ENCODE measurements at regions not wholly inside any gene's neighbourhood (a gene's known extent, or its start where the extent isn't known, plus 50 kb on each side); places are given as distances from the start of the nearest gene placed in this dataset.

DNA sequence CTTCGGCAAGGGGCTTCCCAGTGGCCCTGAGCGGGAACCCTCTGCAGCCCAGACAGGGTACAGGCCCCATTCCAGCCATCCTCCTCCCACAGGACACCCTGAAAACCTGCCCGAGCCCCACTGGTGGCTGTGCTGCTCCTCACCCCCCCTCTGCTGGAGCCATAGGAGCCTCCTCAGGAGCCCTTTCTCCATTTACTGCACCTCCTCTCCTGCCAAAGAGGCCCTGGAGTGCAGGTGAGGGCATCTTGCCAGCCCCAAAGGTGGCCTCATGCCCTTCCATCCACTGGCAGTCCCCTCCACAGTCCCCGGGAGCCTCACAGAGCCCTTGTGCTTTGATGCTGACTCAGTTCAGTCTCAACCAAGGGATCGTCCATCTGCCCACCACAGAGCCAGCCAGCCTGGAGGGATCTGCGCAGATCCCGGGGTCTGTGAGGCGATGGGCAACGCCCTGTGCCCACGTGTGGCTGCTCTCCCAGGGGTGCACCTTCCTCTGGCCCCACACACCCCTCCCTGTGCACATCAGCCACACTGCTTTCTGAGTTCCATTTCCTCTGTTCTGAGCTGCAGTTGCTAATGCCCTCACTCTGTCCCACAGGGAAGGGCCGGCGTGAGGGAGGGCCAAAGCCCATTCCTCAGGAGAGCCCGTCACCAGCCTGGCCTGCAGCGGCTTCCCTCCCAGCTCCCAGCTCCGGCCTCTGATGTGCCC lies 228.5 kb downstream of the DLL1 start:
- H3K36me3 ChIP-seq (replicated peaks; ENCODE audit: insufficient read depth, low read depth), result no peaks in the 10 kb centered on the region
- DNase-seq (ENCODE audit: low spot score), result no peak
- no peak overlapping the region for H3K4me3 ChIP-seq
- no peaks in the 10 kb centered on the region for H3K27me3 ChIP-seq
- H3K4me1 ChIP-seq (ENCODE audit: insufficient read depth), result no peaks in the 10 kb centered on the region
- 93% methylated on average over 15 of the region's 15 CpGs for WGBS (ENCODE audit: low lambda C conversion rate, missing lambda C conversion rate)
- no peaks in the 10 kb centered on the region for H3K9me3 ChIP-seq (ENCODE audit: low read depth)
- H3K27ac ChIP-seq, result no peak overlapping the region
- H4K20me1 ChIP-seq (ENCODE audit: insufficient read depth, poor library complexity, severe bottlenecking), result no peaks in the 10 kb centered on the region
- no peak overlapping the region for H2AFZ ChIP-seq
- no peak overlapping the region for H3K4me2 ChIP-seq
- H3K9me2 ChIP-seq (replicated peaks; ENCODE audit: insufficient read depth), result no peaks in the 10 kb centered on the region
- no peak for TF ChIP-seq EZH2phosphoT487 (IDR thresholded peaks at IDR 0.05; ENCODE audit: low read depth, severe bottlenecking, unreplicated experiment)
- no peak for TF ChIP-seq EZH2 (IDR thresholded peaks at IDR 0.05; ENCODE audit: borderline replicate concordance)
- TF ChIP-seq, protein P1, sequence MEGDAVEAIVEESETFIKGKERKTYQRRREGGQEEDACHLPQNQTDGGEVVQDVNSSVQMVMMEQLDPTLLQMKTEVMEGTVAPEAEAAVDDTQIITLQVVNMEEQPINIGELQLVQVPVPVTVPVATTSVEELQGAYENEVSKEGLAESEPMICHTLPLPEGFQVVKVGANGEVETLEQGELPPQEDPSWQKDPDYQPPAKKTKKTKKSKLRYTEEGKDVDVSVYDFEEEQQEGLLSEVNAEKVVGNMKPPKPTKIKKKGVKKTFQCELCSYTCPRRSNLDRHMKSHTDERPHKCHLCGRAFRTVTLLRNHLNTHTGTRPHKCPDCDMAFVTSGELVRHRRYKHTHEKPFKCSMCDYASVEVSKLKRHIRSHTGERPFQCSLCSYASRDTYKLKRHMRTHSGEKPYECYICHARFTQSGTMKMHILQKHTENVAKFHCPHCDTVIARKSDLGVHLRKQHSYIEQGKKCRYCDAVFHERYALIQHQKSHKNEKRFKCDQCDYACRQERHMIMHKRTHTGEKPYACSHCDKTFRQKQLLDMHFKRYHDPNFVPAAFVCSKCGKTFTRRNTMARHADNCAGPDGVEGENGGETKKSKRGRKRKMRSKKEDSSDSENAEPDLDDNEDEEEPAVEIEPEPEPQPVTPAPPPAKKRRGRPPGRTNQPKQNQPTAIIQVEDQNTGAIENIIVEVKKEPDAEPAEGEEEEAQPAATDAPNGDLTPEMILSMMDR (IDR thresholded peaks at IDR 0.05; ENCODE audit: poor library complexity), result no peak
- H3K79me2 ChIP-seq, result no peaks in the 10 kb centered on the region

DNA sequence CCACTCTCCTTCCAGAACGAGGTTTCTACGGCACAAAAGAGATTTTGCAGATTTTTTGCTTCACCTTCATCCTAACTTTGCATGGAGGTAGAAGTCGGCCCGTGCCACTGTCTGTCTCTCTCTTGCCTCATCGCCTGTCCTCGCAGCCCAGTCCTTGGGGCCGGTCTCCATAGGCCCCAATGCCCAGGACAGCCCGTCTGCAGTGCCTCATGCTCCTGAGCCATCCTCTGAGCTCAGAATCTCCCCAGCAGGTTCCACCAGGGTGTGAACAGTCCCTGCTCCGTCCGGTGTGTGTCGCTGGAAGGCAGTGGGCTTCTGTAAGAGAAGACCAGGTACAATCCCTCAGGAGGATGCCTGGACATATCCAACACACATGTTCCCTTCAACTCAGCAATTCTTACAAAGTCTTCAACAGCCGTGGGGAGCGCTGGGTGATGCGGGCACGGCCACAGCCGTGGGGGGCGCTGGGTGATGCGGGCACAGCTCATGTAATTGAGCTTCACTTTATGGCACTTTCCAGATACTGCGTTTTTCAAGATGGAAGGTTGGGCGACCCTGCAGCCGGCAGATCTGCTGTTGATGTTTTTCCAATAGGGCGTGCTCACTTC lies 231.9 kb downstream of the DLL1 start:
- no peaks in the 10 kb centered on the region for H3K9me3 ChIP-seq (ENCODE audit: low read depth)
- H3K9me2 ChIP-seq (replicated peaks; ENCODE audit: insufficient read depth), result no peaks in the 10 kb centered on the region

DNA sequence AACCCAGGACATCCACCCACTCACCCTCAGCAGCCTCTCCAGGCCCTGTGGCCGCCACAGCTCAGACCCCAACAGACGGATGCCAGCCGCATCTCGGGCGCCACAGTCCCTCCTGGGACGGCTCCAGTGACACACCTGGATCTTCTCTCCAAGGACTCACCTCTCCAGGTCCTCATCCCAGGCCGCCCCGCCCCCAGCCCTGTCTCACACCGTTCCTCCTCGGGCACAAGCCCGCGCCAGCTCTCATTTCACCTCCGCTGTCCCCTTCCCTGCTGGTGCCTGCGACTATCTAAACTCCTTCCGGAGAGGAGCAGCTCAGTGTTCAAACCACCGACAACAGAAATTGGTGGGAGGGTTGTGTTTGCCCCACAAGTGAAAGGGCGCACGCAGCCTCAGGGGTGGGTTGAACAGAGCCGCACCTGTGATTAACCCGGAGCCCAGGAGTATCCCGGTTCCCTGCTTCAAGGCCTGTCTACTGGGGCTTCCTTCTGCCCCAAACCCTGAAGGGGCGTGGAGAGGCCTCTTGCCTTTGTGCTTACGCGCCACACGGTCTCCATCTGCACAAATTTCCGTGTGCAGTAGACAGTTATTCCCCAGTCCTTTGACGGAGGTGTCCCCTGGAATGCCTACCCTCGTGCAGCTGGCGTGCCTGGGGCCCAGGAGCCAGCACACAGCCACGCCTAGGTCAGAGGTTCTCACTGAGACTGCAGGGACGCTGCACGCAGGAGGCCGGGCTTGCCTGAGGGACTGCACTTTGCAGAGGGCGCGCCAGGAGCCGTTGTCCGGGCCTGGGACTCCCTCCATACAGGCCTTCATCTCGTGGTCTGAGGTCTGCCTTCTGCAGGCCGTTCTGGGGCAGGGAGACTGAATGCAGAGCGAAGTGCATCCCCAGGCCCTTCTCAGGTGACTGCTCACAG lies 232.7 kb downstream of the DLL1 start:
- Histone ChIP-seq H3K27me3 (no peaks in the 10 kb centered on the region), H3K9me3 (ENCODE audit: low read depth) (no peaks in the 10 kb centered on the region), H3K4me3 (no peak overlapping the region), H3K4me1 (ENCODE audit: insufficient read depth) (no peaks in the 10 kb centered on the region), H3K27ac (no peak overlapping the region), H3K9me2 (replicated peaks; ENCODE audit: insufficient read depth) (no peaks in the 10 kb centered on the region), H3K4me2 (no peak overlapping the region), H3K79me2 (no peaks in the 10 kb centered on the region), H2AFZ (no peak overlapping the region), H3K36me3 (replicated peaks; ENCODE audit: insufficient read depth, low read depth) (no peaks in the 10 kb centered on the region), H4K20me1 (ENCODE audit: insufficient read depth, poor library complexity, severe bottlenecking) (no peaks in the 10 kb centered on the region)
- DNase-seq (ENCODE audit: low spot score), result no peak
- WGBS (ENCODE audit: low lambda C conversion rate, missing lambda C conversion rate), result 88% methylated on average over 38 of the region's 40 CpGs
- TF ChIP-seq, protein P1 (IDR thresholded peaks at IDR 0.05; ENCODE audit: poor library complexity), result no peak
- no peak for TF ChIP-seq EZH2phosphoT487 (IDR thresholded peaks at IDR 0.05; ENCODE audit: low read depth, severe bottlenecking, unreplicated experiment)
- no peak for TF ChIP-seq EZH2 (IDR thresholded peaks at IDR 0.05; ENCODE audit: borderline replicate concordance)

More for the DNA sequence above, 231.9 kb downstream of the DLL1 start:
- Histone ChIP-seq H3K36me3 (replicated peaks; ENCODE audit: insufficient read depth, low read depth) (no peaks in the 10 kb centered on the region), H3K79me2 (no peaks in the 10 kb centered on the region), H3K4me1 (ENCODE audit: insufficient read depth) (no peaks in the 10 kb centered on the region), H4K20me1 (ENCODE audit: insufficient read depth, poor library complexity, severe bottlenecking) (no peaks in the 10 kb centered on the region), H3K4me3 (no peak overlapping the region), H2AFZ (no peak overlapping the region), H3K4me2 (no peak overlapping the region), H3K27me3 (no peaks in the 10 kb centered on the region), H3K27ac (no peak overlapping the region)
- WGBS (ENCODE audit: low lambda C conversion rate, missing lambda C conversion rate), result 97% methylated on average over 22 of the region's 22 CpGs
- DNase-seq (ENCODE audit: low spot score), result no peak
- TF ChIP-seq EZH2phosphoT487 (IDR thresholded peaks at IDR 0.05; ENCODE audit: low read depth, severe bottlenecking, unreplicated experiment), result no peak
- TF ChIP-seq EZH2 (IDR thresholded peaks at IDR 0.05; ENCODE audit: borderline replicate concordance), result no peak
- TF ChIP-seq, protein P1 (IDR thresholded peaks at IDR 0.05; ENCODE audit: poor library complexity), result no peak
